ENCODE measurements at regions not wholly inside any gene's neighbourhood (a gene's known extent, or its start where the extent isn't known, plus 50 kb on each side); places are given as distances from the start of the nearest gene placed in this dataset.

- CTCF ChIA-PET = no interaction called here
- TF ChIP-seq ARNT (IDR thresholded peaks at IDR 0.05) = no peak
- TF ChIP-seq FOXK2 (IDR thresholded peaks at IDR 0.05) = no peak
- no peak for TF ChIP-seq ELF4 (IDR thresholded peaks at IDR 0.05)
- no peak for TF ChIP-seq FOXA1 (IDR thresholded peaks at IDR 0.05)
- TF ChIP-seq LEF1 (IDR thresholded peaks at IDR 0.05; ENCODE audit: borderline replicate concordance) = no peak
- no peak for TF ChIP-seq TARDBP (IDR thresholded peaks at IDR 0.05)
- TF ChIP-seq SP1 (IDR thresholded peaks at IDR 0.05) = no peak
- no peak for TF ChIP-seq ZNF384 (IDR thresholded peaks at IDR 0.05)
- TF ChIP-seq PKNOX1 (IDR thresholded peaks at IDR 0.05) = no peak
- no peak for TF ChIP-seq NFRKB (IDR thresholded peaks at IDR 0.05)
- TF ChIP-seq CTBP1 (IDR thresholded peaks at IDR 0.05; ENCODE audit: borderline replicate concordance) = no peak
- no peak for TF ChIP-seq HDGF (IDR thresholded peaks at IDR 0.05; ENCODE audit: borderline replicate concordance)
- TF ChIP-seq L3MBTL2 (conservative IDR thresholded peaks at IDR 0.05) = no peak
- no peak for TF ChIP-seq BHLHE40 (IDR thresholded peaks at IDR 0.05; ENCODE audit: borderline replicate concordance)
- no peak for TF ChIP-seq FOXM1 (IDR thresholded peaks at IDR 0.05; ENCODE audit: borderline replicate concordance)
- no peak for TF ChIP-seq SUZ12 (IDR thresholded peaks at IDR 0.05)
- POLR2A ChIA-PET = no interaction called here
- no peak for DNase-seq (ENCODE audit: extremely low spot score)
Observed at GRCh38 chr15:54810031-54810430, 386.7 kb downstream of the RSL24D1 start.

- no peak for TF ChIP-seq FOXK2 (IDR thresholded peaks at IDR 0.05)
- TF ChIP-seq NFRKB (IDR thresholded peaks at IDR 0.05) = no peak
- TF ChIP-seq SUZ12 (IDR thresholded peaks at IDR 0.05) = no peak
- TF ChIP-seq BHLHE40 (IDR thresholded peaks at IDR 0.05; ENCODE audit: borderline replicate concordance) = no peak
- TF ChIP-seq FOXA1 (IDR thresholded peaks at IDR 0.05) = no peak
- TF ChIP-seq PKNOX1 (IDR thresholded peaks at IDR 0.05) = no peak
- no peak for TF ChIP-seq TARDBP (IDR thresholded peaks at IDR 0.05)
- TF ChIP-seq FOXM1 (IDR thresholded peaks at IDR 0.05; ENCODE audit: borderline replicate concordance) = no peak
- ChIA-PET POLR2A (no interaction called here), CTCF (no interaction called here)
- no peak for DNase-seq (ENCODE audit: extremely low spot score)
Observed at GRCh38 chr15:54808321-54808720, 388.4 kb downstream of the RSL24D1 start.

GRCh38 chr15:54803987-54804386 lies 392.8 kb downstream of the RSL24D1 start:
- DNase-seq (ENCODE audit: extremely low spot score) = no peak
- ChIA-PET CTCF (no interaction called here), POLR2A (no interaction called here)
- TF ChIP-seq FOXM1 (IDR thresholded peaks at IDR 0.05; ENCODE audit: borderline replicate concordance) (no peak), HDGF (IDR thresholded peaks at IDR 0.05; ENCODE audit: borderline replicate concordance) (no peak), PKNOX1 (IDR thresholded peaks at IDR 0.05) (no peak), CTBP1 (IDR thresholded peaks at IDR 0.05; ENCODE audit: borderline replicate concordance) (no peak)

- ChIA-PET CTCF (no interaction called here), POLR2A (no interaction called here)
- TF ChIP-seq NFRKB (IDR thresholded peaks at IDR 0.05) (no peak), ARNT (IDR thresholded peaks at IDR 0.05) (no peak), CTBP1 (IDR thresholded peaks at IDR 0.05; ENCODE audit: borderline replicate concordance) (no peak), FOXA1 (IDR thresholded peaks at IDR 0.05) (no peak), FOXM1 (IDR thresholded peaks at IDR 0.05; ENCODE audit: borderline replicate concordance) (no peak), ELF4 (IDR thresholded peaks at IDR 0.05) (no peak), HDGF (IDR thresholded peaks at IDR 0.05; ENCODE audit: borderline replicate concordance) (no peak), L3MBTL2 (conservative IDR thresholded peaks at IDR 0.05) (no peak), SP1 (IDR thresholded peaks at IDR 0.05) (no peak), ZNF384 (IDR thresholded peaks at IDR 0.05) (no peak), PKNOX1 (IDR thresholded peaks at IDR 0.05) (no peak), TARDBP (IDR thresholded peaks at IDR 0.05) (no peak), LEF1 (IDR thresholded peaks at IDR 0.05; ENCODE audit: borderline replicate concordance) (no peak), SUZ12 (IDR thresholded peaks at IDR 0.05) (no peak), FOXK2 (IDR thresholded peaks at IDR 0.05) (no peak), BHLHE40 (IDR thresholded peaks at IDR 0.05; ENCODE audit: borderline replicate concordance) (no peak)
- DNase-seq (ENCODE audit: extremely low spot score) = no peak
Observed at GRCh38 chr15:54803134-54803808, 393.5 kb downstream of the RSL24D1 start.

GRCh38 chr15:54792526-54792925 lies 404.2 kb downstream of the RSL24D1 start:
- no peak for TF ChIP-seq SP1 (IDR thresholded peaks at IDR 0.05)
- no peak for TF ChIP-seq NFRKB (IDR thresholded peaks at IDR 0.05)
- no peak for TF ChIP-seq ARNT (IDR thresholded peaks at IDR 0.05)
- ChIA-PET CTCF (no interaction called here), POLR2A (no interaction called here)
- DNase-seq (ENCODE audit: extremely low spot score) = no peak

GRCh38 chr15:54790693-54791092 lies 406.0 kb downstream of the RSL24D1 start:
- ChIA-PET POLR2A (no interaction called here), CTCF (no interaction called here)
- TF ChIP-seq L3MBTL2 (conservative IDR thresholded peaks at IDR 0.05) = no peak
- TF ChIP-seq NFRKB (IDR thresholded peaks at IDR 0.05) = no peak
- no peak for TF ChIP-seq BHLHE40 (IDR thresholded peaks at IDR 0.05; ENCODE audit: borderline replicate concordance)
- TF ChIP-seq CTBP1 (IDR thresholded peaks at IDR 0.05; ENCODE audit: borderline replicate concordance) = no peak
- no peak for TF ChIP-seq PKNOX1 (IDR thresholded peaks at IDR 0.05)
- TF ChIP-seq HDGF (IDR thresholded peaks at IDR 0.05; ENCODE audit: borderline replicate concordance) = no peak
- TF ChIP-seq FOXM1 (IDR thresholded peaks at IDR 0.05; ENCODE audit: borderline replicate concordance) = no peak
- no peak for TF ChIP-seq FOXA1 (IDR thresholded peaks at IDR 0.05)
- no peak for DNase-seq (ENCODE audit: extremely low spot score)

All from HEK293T (cell line).